Endothelial cell of umbilical vein (primary cell): ENCODE measurements at regions not wholly inside any gene's neighbourhood (a gene's known extent, or its start where the extent isn't known, plus 50 kb on each side); places are given as distances from the start of the nearest gene placed in this dataset.

Source experiments
- CTCF ChIP-seq, 2 donors: IDR thresholded peaks; 1 replicate in 1 of 2; 2 replicates in 1 of 2; pipeline ENCODE4 v1.5.1; 2011; ENCODE audit warnings: low read length in 2 of 2, mild to moderate bottlenecking in 2 of 2, moderate library complexity in 2 of 2, control low read depth in 1 of 2, inconsistent platforms in 1 of 2, low read depth in 1 of 2; ENCODE audit not compliant: insufficient read depth in 1 of 2; ENCODE audit errors: extremely low read depth in 1 of 2
- EZH2 ChIP-seq: IDR thresholded peaks from 2 replicates; pipeline ENCODE4 v1.6.1; 2012; ENCODE audit warnings: borderline replicate concordance, low read depth, mild to moderate bottlenecking, moderate library complexity, low read length, inconsistent platforms; ENCODE audit not compliant: severe bottlenecking
- FOS ChIP-seq: IDR thresholded peaks from 2 replicates; pipeline ENCODE4 v1.6.1; 2011; ENCODE audit warnings: mild to moderate bottlenecking, low read length, moderate library complexity, borderline replicate concordance; ENCODE audit not compliant: insufficient read depth
- JUN ChIP-seq: IDR thresholded peaks from 2 replicates; pipeline ENCODE4 v1.6.1; 2011; ENCODE audit warnings: borderline replicate concordance, low read depth; ENCODE audit not compliant: insufficient read length, insufficient read depth
- POLR2A ChIP-seq: IDR thresholded peaks from 2 replicates; pipeline ENCODE4 v1.6.1; 2012; ENCODE audit warnings: low read depth, mild to moderate bottlenecking, control low read depth, low read length
- POLR2AphosphoS5 ChIP-seq: IDR thresholded peaks from 2 replicates; pipeline ENCODE4 v1.6.1; 2012; ENCODE audit warnings: low read depth, mild to moderate bottlenecking, control low read depth, low read length, moderate library complexity; ENCODE audit not compliant: insufficient read depth

- TF ChIP-seq POLR2A (no peak), CTCF (IDR thresholded peaks at IDR 0.05; ENCODE audit: extremely low read depth in 1 of 2, insufficient read depth in 1 of 2, low read depth in 1 of 2, low read length in 2 of 2) (no peak), POLR2AphosphoS5 (no peak), FOS (no peak), JUN (no peak), EZH2 (no peak)
Measured at GRCh38 chr17:54157542-54157941, 334.8 kb downstream of the KIF2B start.
